H1 (cell line): ENCODE measurements at regions not wholly inside any gene's neighbourhood (a gene's known extent, or its start where the extent isn't known, plus 50 kb on each side); places are given as distances from the start of the nearest gene placed in this dataset.

ENCODE experiments used
- CTCF ChIA-PET: fragments of 300-600 bp; sonication (Branson Sonifier 250); formaldehyde crosslinking; loops from one replicate; lab custom pipeline; 2021; ENCODE audit not compliant: partially characterized antibody; lab: Charles Lee
- POLR2A ChIA-PET: fragments of 300-600 bp; sonication (Branson Sonifier 250); formaldehyde crosslinking; loops from one replicate; lab custom pipeline; 2021; ENCODE audit warnings: inconsistent platforms; ENCODE audit not compliant: partially characterized antibody; lab: Charles Lee
- DNase-seq, 2 experiments: peaks; one replicate each; pipeline versions ENCODE4 v3.0.0 to v3.0.0-alpha.2; 2010 to 2022; ENCODE audit warnings: low spot score in 2 of 2, low read depth in 1 of 2, mixed read lengths in 1 of 2
- FAIRE-seq: peaks from 2 replicates; lab custom pipeline; 2011; peaks lifted over from hg19 to GRCh38; lab: Jason Lieb, UNC
- H2AFZ ChIP-seq: 2 replicates; pipeline ENCODE4 v1.8.1; 2012; ENCODE audit warnings: low read length, inconsistent platforms
- H2AK5ac ChIP-seq: 2 replicates; pipeline ENCODE4 v1.6.1; 2013; ENCODE audit warnings: low read depth, low read length
- H2BK120ac ChIP-seq: replicated peaks from 2 replicates; pipeline ENCODE3; 2013; ENCODE audit warnings: low read depth, low read length, inconsistent platforms
- H2BK12ac ChIP-seq: 2 replicates; pipeline ENCODE4 v1.6.1; 2013; ENCODE audit warnings: low read depth, low read length
- H2BK15ac ChIP-seq: 2 replicates; pipeline ENCODE4 v1.6.1; 2013; ENCODE audit warnings: low read length
- H2BK20ac ChIP-seq: 2 replicates; pipeline ENCODE4 v1.6.1; 2013; ENCODE audit warnings: low read length
- H2BK5ac ChIP-seq: 2 replicates; pipeline ENCODE4 v1.6.1; 2013; ENCODE audit warnings: low read depth, low read length
- H3K14ac ChIP-seq: 2 replicates; pipeline ENCODE4 v1.6.1; 2013; ENCODE audit warnings: inconsistent platforms; ENCODE audit not compliant: insufficient read length
- H3K18ac ChIP-seq: 2 replicates; pipeline ENCODE4 v1.6.1; 2013; ENCODE audit warnings: low read length; ENCODE audit errors: extremely low read depth
- H3K23ac ChIP-seq: 2 replicates; pipeline ENCODE4 v1.6.1; 2013; ENCODE audit warnings: inconsistent platforms; ENCODE audit not compliant: insufficient read length
- H3K23me2 ChIP-seq: 2 replicates; pipeline ENCODE4 v1.6.1; 2013; ENCODE audit warnings: low read depth, low read length
- H3K27ac ChIP-seq: 2 replicates; pipeline ENCODE4 v1.6.1; 2011; ENCODE audit warnings: low read depth, low read length, inconsistent platforms
- H3K27me3 ChIP-seq, 4 experiments: replicated peaks in 1 of 4; 1 replicate in 1 of 4; 2 replicates in 3 of 4; pipeline versions ENCODE4 v1.6.1 to v1.8.1; 2011 to 2013; ENCODE audit warnings: low read length in 3 of 4, mild to moderate bottlenecking in 3 of 4, inconsistent platforms in 2 of 4, mixed read lengths in 2 of 4, moderate library complexity in 1 of 4; ENCODE audit not compliant: control insufficient read depth in 3 of 4, insufficient read depth in 3 of 4; ENCODE audit errors: extremely low read depth in 1 of 4
- H3K36me3 ChIP-seq, 4 experiments: 2 replicates each; pipeline versions ENCODE4 v1.6.1 to v1.8.1; 2011 to 2013; ENCODE audit warnings: mild to moderate bottlenecking in 4 of 4, low read length in 3 of 4, moderate library complexity in 2 of 4, control low read depth in 1 of 4, inconsistent platforms in 1 of 4; ENCODE audit not compliant: insufficient read depth in 4 of 4, control insufficient read depth in 2 of 4
- H3K4ac ChIP-seq: replicated peaks from 2 replicates; pipeline ENCODE3; 2013; ENCODE audit warnings: low read length, low read depth, mixed read lengths, inconsistent platforms; ENCODE audit not compliant: insufficient read length
- H3K4me1 ChIP-seq, 4 experiments: replicated peaks in 1 of 4; 1 replicate in 1 of 4; 2 replicates in 3 of 4; pipeline versions ENCODE4 v1.6.1 to v1.8.1; 2011 to 2013; ENCODE audit warnings: low read length in 3 of 4, inconsistent platforms in 2 of 4, mixed read lengths in 1 of 4; ENCODE audit not compliant: insufficient read depth in 4 of 4, control insufficient read depth in 3 of 4
- H3K4me2 ChIP-seq, 2 experiments: 2 replicates each; pipeline versions ENCODE4 v1.6.1 to v1.8.1; 2011 to 2013; ENCODE audit warnings: low read depth in 2 of 2, low read length in 2 of 2, control low read depth in 1 of 2, inconsistent platforms in 1 of 2, mild to moderate bottlenecking in 1 of 2; ENCODE audit not compliant: insufficient read depth in 1 of 2
- H3K4me3 ChIP-seq, 4 experiments: fragments of 200-600, 300-600 bp in 1 of 4; sonication (generic), shearing (Covaris generic), sonication (Bioruptor Twin) in 1 of 4; 2 replicates each; pipeline versions ENCODE4 v1.5.1 to v1.8.1; 2011 to 2016; ENCODE audit warnings: low read length in 4 of 4, low read depth in 3 of 4, control low read depth in 2 of 4, inconsistent platforms in 2 of 4, mild to moderate bottlenecking in 2 of 4, mixed read lengths in 1 of 4, moderate library complexity in 1 of 4; ENCODE audit not compliant: insufficient read depth in 2 of 4; ENCODE audit errors: extremely low read depth in 1 of 4
- H3K56ac ChIP-seq: replicated peaks from 2 replicates; pipeline ENCODE3; 2013; ENCODE audit warnings: low read depth, mild to moderate bottlenecking, mixed read lengths, low read length, inconsistent platforms; ENCODE audit not compliant: insufficient read length
- H3K79me1 ChIP-seq: 2 replicates; pipeline ENCODE4 v1.6.1; 2013; ENCODE audit warnings: low read depth, low read length, control low read depth
- H3K79me2 ChIP-seq, 2 experiments: 2 replicates each; pipeline versions ENCODE4 v1.6.1 to v1.8.1; 2012 to 2013; ENCODE audit warnings: low read length in 2 of 2, mild to moderate bottlenecking in 2 of 2, inconsistent platforms in 1 of 2; ENCODE audit not compliant: insufficient read depth in 2 of 2, control insufficient read depth in 1 of 2
- H3K9ac ChIP-seq, 4 experiments: replicated peaks in 1 of 4; 1 replicate in 1 of 4; 2 replicates in 3 of 4; pipeline versions ENCODE4 v1.6.1 to v1.8.1; 2011 to 2013; ENCODE audit warnings: low read depth in 3 of 4, low read length in 3 of 4, control low read depth in 2 of 4, mild to moderate bottlenecking in 2 of 4, moderate library complexity in 2 of 4, inconsistent platforms in 1 of 4; ENCODE audit errors: extremely low read depth in 1 of 4
- H3K9me3 ChIP-seq, 2 experiments: 2 replicates each; pipeline versions ENCODE4 v1.6.1 to v1.8.1; 2012 to 2013; ENCODE audit warnings: mild to moderate bottlenecking in 2 of 2, moderate library complexity in 2 of 2, control low read depth in 1 of 2, inconsistent platforms in 1 of 2, low read depth in 1 of 2, low read length in 1 of 2, mixed read lengths in 1 of 2; ENCODE audit not compliant: insufficient read depth in 2 of 2
- H4K20me1 ChIP-seq, 2 experiments: replicated peaks in 1 of 2; 2 replicates each; pipeline versions ENCODE3 to v1.8.1; 2011 to 2013; ENCODE audit warnings: inconsistent platforms in 2 of 2, low read length in 2 of 2, mild to moderate bottlenecking in 1 of 2; ENCODE audit not compliant: insufficient read depth in 2 of 2, control insufficient read depth in 1 of 2
- H4K5ac ChIP-seq: 2 replicates; pipeline ENCODE4 v1.6.1; 2013; ENCODE audit warnings: low read length, low read depth, mixed read lengths, inconsistent platforms; ENCODE audit not compliant: insufficient read length
- H4K8ac ChIP-seq: 2 replicates; pipeline ENCODE4 v1.8.0; 2013; ENCODE audit warnings: mild to moderate bottlenecking, moderate library complexity, low read length, inconsistent platforms; ENCODE audit not compliant: insufficient read depth; ENCODE audit errors: extremely low read depth
- H4K91ac ChIP-seq: replicated peaks from 2 replicates; pipeline ENCODE3; 2013; ENCODE audit warnings: low read length, mixed read lengths, inconsistent platforms; ENCODE audit not compliant: insufficient read length
- BRCA1 ChIP-seq: IDR thresholded peaks from 2 replicates; pipeline ENCODE4 v1.6.1; 2012; ENCODE audit warnings: low read depth, low read length, improper control_type of control experiment
- CHD1 ChIP-seq: IDR thresholded peaks from 2 replicates; pipeline ENCODE4 v1.6.1; 2012; ENCODE audit warnings: low read depth, low read length, improper control_type of control experiment
- HDAC2 ChIP-seq, 2 experiments: fragments of 300-600 bp in 1 of 2; sonication (generic) in 1 of 2; IDR thresholded peaks; 2 replicates each; pipeline ENCODE4 v1.6.1; 2011 to 2012; ENCODE audit warnings: low read depth in 2 of 2, low read length in 2 of 2, mild to moderate bottlenecking in 2 of 2, moderate library complexity in 2 of 2, borderline replicate concordance in 1 of 2, inconsistent platforms in 1 of 2
- JUND ChIP-seq: IDR thresholded peaks from 2 replicates; pipeline ENCODE4 v1.6.1; 2011; ENCODE audit warnings: mild to moderate bottlenecking, improper control_type of control experiment, low read length
- PHF8 ChIP-seq: fragments of 200-600 bp; sonication (generic); conservative IDR thresholded peaks from 2 replicates; pipeline ENCODE4 v1.7.1; 2012; ENCODE audit warnings: low read depth, mild to moderate bottlenecking, inconsistent platforms, low read length, moderate library complexity
- SIX5 ChIP-seq: IDR thresholded peaks from 2 replicates; pipeline ENCODE4 v1.6.1; 2011; ENCODE audit warnings: mild to moderate bottlenecking, low read depth, low read length
- SP1 ChIP-seq: IDR thresholded peaks from 2 replicates; pipeline ENCODE4 v1.6.1; 2011; ENCODE audit warnings: low read depth, low read length
- TAF7 ChIP-seq: optimal IDR thresholded peaks from 2 replicates; pipeline ENCODE3; 2011; ENCODE audit warnings: low read depth, mild to moderate bottlenecking, inconsistent platforms, low read length, moderate library complexity, borderline replicate concordance
- TEAD4 ChIP-seq: IDR thresholded peaks from 2 replicates; pipeline ENCODE4 v1.6.1; 2012; ENCODE audit warnings: low read depth, low read length, inconsistent platforms, mixed read lengths
- USF2 ChIP-seq: IDR thresholded peaks from 2 replicates; pipeline ENCODE4 v1.6.1; 2011; ENCODE audit warnings: low read length, improper control_type of control experiment
- WGBS, 2 experiments: shearing (Covaris generic) in 1 of 2; methylation state at CpG; one replicate each; pipeline versions ENCODE4 v1.1.6 to v1.1.7; 2013 to 2015; ENCODE audit warnings: low lambda C conversion rate in 2 of 2, mixed read lengths in 2 of 2, inconsistent platforms in 1 of 2, low coverage in 1 of 2, missing lambda C conversion rate in 1 of 2; ENCODE audit not compliant: insufficient replicate concordance in 2 of 2, insufficient coverage in 1 of 2, insufficient read length in 1 of 2; ENCODE audit errors: extremely low coverage in 1 of 2, missing lambda C conversion rate in 1 of 2; 5-methylcytosine and 5-hydroxymethylcytosine counted together

GRCh38 chr6:16969699-16970655, 131.9 kb upstream of the STMND1 start:
- no peak for DNase-seq
- H3K4ac ChIP-seq: no peak overlapping the region
- H3K18ac ChIP-seq: no peak overlapping the region
- no peak overlapping the region for H3K4me2 ChIP-seq
- no peak overlapping the region for H3K56ac ChIP-seq
- H4K20me1 ChIP-seq: no peaks in the 10 kb centered on the region
- H2BK15ac ChIP-seq: no peak overlapping the region
- H3K4me3 ChIP-seq: no peak overlapping the region
- H3K79me2 ChIP-seq: no peaks in the 10 kb centered on the region
- H3K23ac ChIP-seq: no peak overlapping the region
- H3K27me3 ChIP-seq: no peaks in the 10 kb centered on the region
- peak overlapping the region; percentile 62; the same call in 1 of the 2 replicates for H2AFZ ChIP-seq
- no peak overlapping the region for H2AK5ac ChIP-seq
- no peaks in the 10 kb centered on the region for H3K36me3 ChIP-seq
- ChIA-PET CTCF (interaction anchor here (1.4 kb wide), 1 partner anchor 124 kb away, joined by 3 read pairs; no protein-coding TSS in a partner anchor), POLR2A (no interaction called here)
- H4K8ac ChIP-seq: no peak overlapping the region
- no peak overlapping the region for H2BK12ac ChIP-seq
- no peak for FAIRE-seq
- no peak overlapping the region for H4K91ac ChIP-seq
- H2BK20ac ChIP-seq: no peak overlapping the region
- no peaks in the 10 kb centered on the region for H3K4me1 ChIP-seq
- H4K5ac ChIP-seq: no peak overlapping the region
- H3K27ac ChIP-seq: no peak overlapping the region
- H3K14ac ChIP-seq: no peak overlapping the region
- WGBS, 2 experiments: 73% methylated on average over 4 of the region's 4 CpGs; no CpG with 5 or more reads in 1 of the 2 experiments
- no peak overlapping the region for H2BK120ac ChIP-seq
- no peak overlapping the region for H2BK5ac ChIP-seq
- no peaks in the 10 kb centered on the region; the same call in 1 of the 2 replicates for H3K23me2 ChIP-seq
- no peaks in the 10 kb centered on the region for H3K79me1 ChIP-seq
- no peak overlapping the region for H3K9ac ChIP-seq
- H3K9me3 ChIP-seq: no peaks in the 10 kb centered on the region
- TF ChIP-seq TEAD4 (no peak), TAF7 (no peak), USF2 (no peak), BRCA1 (no peak), SIX5 (no peak), SP1 (no peak), PHF8 (no peak), HDAC2 (IDR thresholded peaks at IDR 0.05; ENCODE audit: borderline replicate concordance in 1 of 2, low read depth in 2 of 2, low read length in 2 of 2) (no peak), JUND (no peak), CHD1 (no peak)
